ENCODE measurements at regions not wholly inside any gene's neighbourhood (a gene's known extent, or its start where the extent isn't known, plus 50 kb on each side); places are given as distances from the start of the nearest gene placed in this dataset.

DNA sequence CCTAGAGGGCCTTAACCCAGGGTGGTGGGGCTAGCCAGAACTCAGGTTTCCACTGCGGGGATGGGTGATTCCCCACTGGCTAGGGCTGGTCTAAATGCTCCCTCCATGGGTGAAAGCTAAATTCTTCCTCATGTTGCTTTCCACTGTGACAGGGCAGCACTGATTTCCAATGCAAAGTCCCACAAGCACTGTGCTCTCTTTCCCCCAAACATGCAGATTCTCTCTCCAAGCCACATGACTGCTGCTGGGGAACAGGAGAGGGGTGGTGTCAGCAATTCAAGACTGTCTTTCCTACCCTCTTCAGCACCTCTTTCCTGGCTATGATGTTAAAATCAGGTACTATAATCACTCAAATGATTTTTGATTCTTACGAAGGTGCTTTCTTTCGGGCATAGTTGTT is 215.5 kb downstream of the RWDD3 start:
- Histone ChIP-seq H3K4me1 (no peaks in the 10 kb centered on the region), H3K27me3 (no peaks in the 10 kb centered on the region), H3K36me3 (no peaks in the 10 kb centered on the region), H3K9me3 (no peaks in the 10 kb centered on the region), H3K4me3 (no peak overlapping the region), H3K27ac (no peak overlapping the region)
- intact Hi-C loops (cut with DNase I) = no loop called here
- TF ChIP-seq, protein P1, sequence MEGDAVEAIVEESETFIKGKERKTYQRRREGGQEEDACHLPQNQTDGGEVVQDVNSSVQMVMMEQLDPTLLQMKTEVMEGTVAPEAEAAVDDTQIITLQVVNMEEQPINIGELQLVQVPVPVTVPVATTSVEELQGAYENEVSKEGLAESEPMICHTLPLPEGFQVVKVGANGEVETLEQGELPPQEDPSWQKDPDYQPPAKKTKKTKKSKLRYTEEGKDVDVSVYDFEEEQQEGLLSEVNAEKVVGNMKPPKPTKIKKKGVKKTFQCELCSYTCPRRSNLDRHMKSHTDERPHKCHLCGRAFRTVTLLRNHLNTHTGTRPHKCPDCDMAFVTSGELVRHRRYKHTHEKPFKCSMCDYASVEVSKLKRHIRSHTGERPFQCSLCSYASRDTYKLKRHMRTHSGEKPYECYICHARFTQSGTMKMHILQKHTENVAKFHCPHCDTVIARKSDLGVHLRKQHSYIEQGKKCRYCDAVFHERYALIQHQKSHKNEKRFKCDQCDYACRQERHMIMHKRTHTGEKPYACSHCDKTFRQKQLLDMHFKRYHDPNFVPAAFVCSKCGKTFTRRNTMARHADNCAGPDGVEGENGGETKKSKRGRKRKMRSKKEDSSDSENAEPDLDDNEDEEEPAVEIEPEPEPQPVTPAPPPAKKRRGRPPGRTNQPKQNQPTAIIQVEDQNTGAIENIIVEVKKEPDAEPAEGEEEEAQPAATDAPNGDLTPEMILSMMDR (IDR thresholded peaks at IDR 0.05) = no peak
- DNase-seq (ENCODE audit: low spot score in 2 of 2) = no peak

DNA sequence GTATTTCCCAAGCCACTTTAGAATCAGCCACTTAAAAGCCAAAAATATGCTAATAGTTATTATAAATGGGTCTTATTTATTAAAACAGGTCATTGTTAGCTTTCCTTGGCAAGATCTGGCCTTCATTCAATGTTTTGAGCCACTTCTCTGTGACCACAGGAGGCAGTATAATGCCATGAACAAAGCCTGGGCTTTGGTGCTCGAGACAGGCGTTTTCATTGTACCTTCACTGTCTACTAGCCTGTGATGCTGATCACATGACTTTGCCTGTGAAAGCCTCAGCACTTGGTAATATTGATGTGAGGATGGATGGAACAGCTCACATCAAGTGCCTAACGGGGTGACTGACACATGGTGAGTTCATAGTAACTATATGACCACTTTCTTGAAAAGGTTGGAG is 217.0 kb downstream of the RWDD3 start:
- TF ChIP-seq, protein P1 (IDR thresholded peaks at IDR 0.05) = no peak
- intact Hi-C loops (cut with DNase I) = no loop called here
- Histone ChIP-seq H3K27ac (no peak overlapping the region), H3K4me3 (no peak overlapping the region), H3K36me3 (no peaks in the 10 kb centered on the region), H3K27me3 (no peaks in the 10 kb centered on the region), H3K4me1 (no peaks in the 10 kb centered on the region), H3K9me3 (no peaks in the 10 kb centered on the region)
- no peak for DNase-seq (ENCODE audit: low spot score in 2 of 2)

DNA sequence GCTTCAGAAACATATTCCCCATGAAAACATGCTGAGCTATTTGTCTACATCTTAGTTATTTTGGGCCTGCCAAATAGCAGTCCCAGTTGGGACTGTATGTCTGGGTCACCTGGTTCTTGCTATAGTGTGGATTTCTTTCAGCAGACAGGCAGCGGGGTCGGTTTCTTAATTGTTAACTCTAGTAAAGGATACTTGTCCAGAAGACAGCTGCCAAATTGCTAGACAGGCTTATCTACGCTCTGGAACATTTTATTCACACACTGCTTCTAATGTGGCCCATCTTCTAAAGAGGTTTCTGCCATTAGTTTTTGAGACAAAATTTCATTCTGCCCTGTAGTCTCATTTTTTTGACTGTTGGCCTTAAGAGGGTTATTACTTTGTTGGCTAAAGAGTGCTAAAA is 217.9 kb downstream of the RWDD3 start:
- Histone ChIP-seq H3K4me1 (no peaks in the 10 kb centered on the region), H3K27me3 (no peaks in the 10 kb centered on the region), H3K36me3 (no peaks in the 10 kb centered on the region), H3K9me3 (no peaks in the 10 kb centered on the region), H3K4me3 (no peak overlapping the region), H3K27ac (no peak overlapping the region)
- DNase-seq (ENCODE audit: low spot score in 2 of 2) = no peak
- intact Hi-C loops (cut with DNase I) = no loop called here
- TF ChIP-seq, protein P1 (IDR thresholded peaks at IDR 0.05) = no peak

DNA sequence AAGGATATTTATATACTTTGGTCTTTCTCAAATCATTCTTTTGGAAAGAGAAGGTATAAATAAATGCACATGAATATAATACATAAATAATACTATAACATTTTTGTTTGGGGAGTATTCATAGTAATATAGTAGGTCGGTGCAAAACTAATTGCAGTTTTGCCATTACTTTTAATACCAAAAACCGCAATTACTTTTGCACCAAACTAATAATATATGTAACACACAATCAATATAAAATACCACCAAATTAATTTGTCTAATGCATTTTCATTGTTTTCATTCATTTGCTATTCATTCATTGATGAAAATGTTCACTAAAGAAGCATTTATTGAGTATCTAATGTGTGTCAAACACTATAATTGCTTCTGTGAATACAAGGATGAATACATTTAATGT is 219.0 kb downstream of the RWDD3 start:
- Histone ChIP-seq H3K9me3 (no peaks in the 10 kb centered on the region), H3K36me3 (no peaks in the 10 kb centered on the region), H3K4me3 (no peak overlapping the region), H3K4me1 (no peaks in the 10 kb centered on the region), H3K27ac (no peak overlapping the region), H3K27me3 (no peaks in the 10 kb centered on the region)
- intact Hi-C loops (cut with DNase I) = no loop called here
- DNase-seq (ENCODE audit: low spot score in 2 of 2) = no peak
- TF ChIP-seq, protein P1 (IDR thresholded peaks at IDR 0.05) = no peak

DNA sequence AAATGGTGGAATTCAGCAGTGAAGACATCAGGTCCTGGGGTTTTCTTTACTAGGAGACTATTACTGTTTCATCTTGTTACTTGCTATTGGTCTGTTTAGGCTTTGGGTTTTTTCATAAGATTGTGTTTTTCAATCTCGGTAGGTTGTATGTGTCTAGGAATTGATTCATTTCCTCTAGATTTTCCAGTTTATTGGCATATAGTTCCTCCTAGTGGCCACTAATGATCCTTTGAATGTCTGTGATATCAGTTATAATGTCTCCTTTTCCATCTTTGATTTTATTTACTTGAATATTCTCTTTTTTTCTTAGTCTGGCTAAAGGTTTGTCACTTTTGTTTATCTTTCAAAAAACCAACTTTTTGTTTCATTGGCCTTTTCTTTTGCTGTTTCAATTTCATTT is 233.0 kb downstream of the RWDD3 start:
- no peak overlapping the region for H3K27ac ChIP-seq
- TF ChIP-seq, protein P1 (IDR thresholded peaks at IDR 0.05) = no peak
- H3K9me3 ChIP-seq = peaks cover 0 to 7% of the 10 kb centered on the region in 2 donors
- H3K4me1 ChIP-seq = no peaks in the 10 kb centered on the region
- intact Hi-C loops (cut with DNase I) = no loop called here
- H3K36me3 ChIP-seq = no peaks in the 10 kb centered on the region
- DNase-seq (ENCODE audit: low spot score in 2 of 2) = no peak
- no peak overlapping the region for H3K4me3 ChIP-seq
- no peaks in the 10 kb centered on the region for H3K27me3 ChIP-seq
